ENCODE measurements at regions not wholly inside any gene's neighbourhood (a gene's known extent, or its start where the extent isn't known, plus 50 kb on each side); places are given as distances from the start of the nearest gene placed in this dataset.

DNA sequence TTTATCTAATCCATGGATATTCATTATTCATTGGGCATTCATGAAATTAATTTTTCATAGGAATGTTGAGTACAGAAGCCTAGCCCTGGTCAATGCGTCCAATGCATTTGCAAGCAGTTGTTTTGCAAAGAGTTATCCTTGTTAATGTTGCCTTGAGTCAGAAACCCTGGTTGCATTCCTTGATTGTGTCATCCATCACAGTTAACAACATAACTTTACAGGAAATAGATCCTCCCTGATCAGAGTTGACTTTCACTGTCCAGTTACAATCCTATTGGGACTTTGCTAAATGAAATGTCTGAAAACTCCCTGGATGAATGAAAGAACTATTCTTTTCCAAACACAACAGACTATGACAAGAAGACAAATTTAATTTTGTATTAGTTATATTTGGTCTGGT is 924.3 kb upstream of the SLIT2 start:
- no peak for DNase-seq (ENCODE audit: low read depth in 3 of 3)

DNA sequence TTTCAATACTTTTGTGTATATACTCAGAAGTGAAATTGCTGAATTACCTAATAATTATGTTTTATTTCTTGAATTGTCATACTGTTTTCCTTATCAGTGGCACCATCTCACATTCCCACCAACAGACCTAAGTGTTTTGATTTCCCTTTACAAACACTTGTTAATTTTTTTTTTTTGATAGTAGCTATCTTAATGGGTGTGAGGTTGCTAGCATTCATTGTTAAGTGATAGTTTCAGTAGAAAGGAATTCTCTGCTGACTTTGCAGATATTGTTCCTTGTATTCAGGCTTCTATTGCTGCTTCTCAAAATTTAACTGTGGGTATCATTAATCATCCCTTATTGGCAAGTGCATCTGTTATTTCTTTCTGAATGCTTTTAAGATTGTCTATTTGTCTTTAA is 927.5 kb upstream of the SLIT2 start:
- no peak for DNase-seq (ENCODE audit: low read depth in 3 of 3)

DNA sequence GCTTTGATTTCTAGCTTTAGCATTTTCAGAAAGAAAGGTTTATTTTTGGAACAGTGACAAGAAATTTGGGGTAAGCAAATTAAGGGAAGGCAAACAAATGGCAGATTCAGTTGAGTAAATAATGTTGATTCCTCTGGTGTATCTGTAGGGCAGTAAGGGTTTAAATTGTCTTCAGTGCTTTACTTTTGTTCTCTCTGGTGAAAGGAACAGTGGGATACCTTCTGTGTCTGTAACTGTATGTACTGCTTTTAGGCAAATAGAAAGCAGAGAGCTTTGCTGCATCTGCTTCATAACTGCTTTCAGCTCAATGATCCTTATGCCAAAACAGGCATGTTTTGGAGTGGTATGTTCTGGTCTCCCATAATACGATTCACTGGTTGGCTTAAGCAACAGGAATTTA is 932.1 kb upstream of the SLIT2 start:
- DNase-seq (ENCODE audit: low read depth in 3 of 3), result no peak

DNA sequence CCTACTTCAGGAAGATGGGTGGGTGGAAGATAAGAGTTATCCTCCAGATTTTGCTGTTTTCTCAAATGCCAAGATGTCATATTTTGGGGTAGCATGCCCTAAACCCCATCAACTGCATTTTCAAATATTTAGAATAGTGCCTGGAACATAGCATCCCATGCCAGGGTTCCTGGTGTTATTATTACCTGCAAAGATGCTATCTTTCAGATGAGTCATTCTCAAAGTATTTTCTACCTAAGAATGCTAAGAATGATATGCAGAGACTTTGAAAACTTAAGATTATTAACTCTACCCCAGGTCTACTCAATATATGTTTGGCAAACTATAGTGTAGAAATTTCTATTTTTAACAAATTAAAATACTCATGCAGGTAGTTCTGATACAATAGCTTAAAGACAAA is 934.3 kb upstream of the SLIT2 start:
- DNase-seq (ENCODE audit: low read depth in 3 of 3), result no peak

DNA sequence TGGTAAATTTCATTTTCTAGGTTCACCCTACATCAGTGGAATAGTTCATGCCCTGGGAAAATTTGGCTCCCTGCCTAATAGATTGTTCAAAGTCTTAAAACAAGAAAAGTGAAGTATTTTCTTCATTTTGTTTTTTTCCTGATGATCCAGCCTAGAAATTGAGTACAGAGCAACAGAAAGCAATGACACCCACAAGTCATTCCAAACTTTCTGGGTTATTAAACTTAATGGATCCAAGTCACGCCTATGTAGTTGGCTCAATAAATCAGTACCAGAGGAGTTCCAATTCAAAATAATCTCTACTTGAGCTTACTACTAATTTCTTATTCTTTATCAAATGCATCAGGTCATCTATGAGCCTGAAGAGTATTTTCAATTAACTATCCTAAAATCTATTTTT is 937.6 kb upstream of the SLIT2 start:
- no peak for DNase-seq (ENCODE audit: low read depth in 3 of 3)

DNA sequence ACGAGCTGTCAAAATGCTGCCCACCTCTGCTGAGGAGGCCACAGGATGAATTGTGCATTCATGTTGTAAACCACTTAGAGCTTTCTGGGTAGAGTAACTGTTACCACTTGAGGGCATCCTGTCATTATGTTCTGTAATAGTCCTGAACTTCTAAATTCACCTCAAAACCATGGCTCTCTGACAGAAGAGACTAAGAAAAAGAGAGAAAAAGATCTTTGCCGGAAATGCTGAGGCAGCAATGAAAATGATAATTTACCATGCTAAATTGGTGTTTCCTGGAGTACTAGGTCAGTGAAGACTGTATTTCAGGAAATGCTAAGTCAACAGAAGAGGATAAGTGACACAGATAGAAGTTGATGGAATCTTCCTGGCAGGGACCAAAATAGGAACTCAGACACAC is 942.3 kb upstream of the SLIT2 start:
- DNase-seq (ENCODE audit: low read depth in 3 of 3), result no peak

DNA sequence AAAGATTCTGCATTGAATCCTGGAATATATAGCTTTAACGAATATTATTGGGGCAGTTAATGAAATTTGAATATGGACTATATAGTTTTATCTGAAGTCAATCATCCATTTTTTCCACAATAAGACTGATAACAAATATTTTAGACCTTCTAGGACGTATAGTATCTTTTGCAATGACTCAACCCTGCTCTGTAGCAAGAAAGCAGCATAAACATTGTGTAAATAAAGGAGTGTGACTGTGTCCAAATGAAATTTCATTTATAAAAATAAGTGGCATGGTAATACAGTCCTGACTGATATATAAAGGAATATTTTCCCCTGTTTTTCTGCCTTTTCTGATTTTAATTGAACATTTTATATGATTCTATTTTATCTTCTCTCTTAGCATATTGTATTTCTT is 947.7 kb upstream of the SLIT2 start:
- no peak for DNase-seq (ENCODE audit: low read depth in 3 of 3)

DNA sequence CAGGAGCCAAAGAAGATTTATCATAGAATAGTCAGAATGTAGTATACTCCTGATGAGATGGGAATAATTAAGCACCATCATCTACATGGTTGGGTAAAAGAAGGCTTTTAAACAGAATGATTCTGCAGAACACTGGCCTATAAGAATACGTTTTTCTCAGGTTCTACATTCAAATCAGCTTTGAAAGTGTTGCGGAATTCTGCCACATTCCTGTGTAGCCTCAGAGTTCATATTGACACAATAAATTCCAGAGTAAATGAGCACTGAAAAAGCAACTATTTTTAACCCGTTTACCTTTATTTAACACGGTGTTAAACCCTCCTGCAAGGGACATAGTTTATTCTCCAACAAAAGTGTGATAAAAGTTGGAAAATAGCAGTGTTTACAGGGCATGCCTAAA is 950.2 kb upstream of the SLIT2 start:
- no peak for DNase-seq (ENCODE audit: low read depth in 3 of 3)

DNA sequence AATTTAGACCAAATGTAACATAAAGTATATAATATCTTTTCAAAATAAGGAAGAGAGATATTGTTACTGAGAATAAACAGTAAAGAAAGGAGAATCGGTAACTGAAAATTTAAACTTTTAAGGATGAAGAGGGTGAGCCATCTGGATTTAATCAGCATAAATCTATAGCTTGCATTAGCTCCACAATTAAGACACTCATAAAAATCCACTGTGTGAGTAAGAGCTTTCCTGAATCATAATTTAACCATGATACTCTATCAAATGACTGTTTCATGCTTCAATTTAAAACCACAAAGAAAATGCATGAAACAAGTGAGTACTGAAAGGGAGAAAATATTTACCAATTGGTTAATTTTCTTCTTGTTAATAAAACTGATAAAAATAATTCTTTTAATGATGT is 951.5 kb upstream of the SLIT2 start:
- no peak for DNase-seq (ENCODE audit: low read depth in 3 of 3)

DNA sequence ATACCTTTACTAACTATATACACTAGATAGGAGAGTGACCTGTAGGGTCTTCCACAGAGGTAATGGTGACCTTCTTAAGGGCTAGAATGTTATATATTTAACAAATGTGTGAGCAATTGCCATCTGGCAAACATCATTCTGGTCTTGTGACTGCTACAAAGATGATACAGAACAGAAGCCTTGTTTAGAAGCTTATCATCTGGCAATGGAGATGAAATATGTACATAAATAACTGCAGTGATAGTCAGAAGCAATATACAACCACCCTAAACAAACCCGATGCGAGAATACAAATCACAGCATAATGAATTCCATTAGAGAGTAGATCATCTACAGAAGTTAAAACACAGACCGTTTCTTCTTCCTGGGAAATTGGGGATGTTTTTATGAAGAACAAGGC is 952.7 kb upstream of the SLIT2 start:
- DNase-seq (ENCODE audit: low read depth in 3 of 3), result no peak

DNA sequence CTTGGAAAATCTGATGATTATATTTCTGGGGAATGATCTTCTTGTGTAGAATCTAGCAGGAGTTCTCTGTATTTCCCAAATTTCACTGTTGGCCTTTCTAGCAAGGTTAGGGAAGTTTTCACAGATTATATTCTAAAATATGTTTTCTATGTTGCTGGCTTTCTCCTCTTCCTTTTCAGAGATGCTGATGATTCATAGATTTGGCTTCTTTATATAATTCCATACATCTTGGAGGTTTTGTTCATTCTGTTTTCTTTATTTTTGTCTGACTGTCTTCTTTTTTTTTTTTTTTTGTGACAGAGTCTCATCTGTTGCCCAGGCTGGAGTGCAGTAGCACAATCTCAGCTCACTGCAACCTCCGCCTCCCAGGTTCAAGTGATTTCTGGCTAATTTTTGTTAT is 957.9 kb upstream of the SLIT2 start:
- DNase-seq (ENCODE audit: low read depth in 3 of 3), result no peak

DNA sequence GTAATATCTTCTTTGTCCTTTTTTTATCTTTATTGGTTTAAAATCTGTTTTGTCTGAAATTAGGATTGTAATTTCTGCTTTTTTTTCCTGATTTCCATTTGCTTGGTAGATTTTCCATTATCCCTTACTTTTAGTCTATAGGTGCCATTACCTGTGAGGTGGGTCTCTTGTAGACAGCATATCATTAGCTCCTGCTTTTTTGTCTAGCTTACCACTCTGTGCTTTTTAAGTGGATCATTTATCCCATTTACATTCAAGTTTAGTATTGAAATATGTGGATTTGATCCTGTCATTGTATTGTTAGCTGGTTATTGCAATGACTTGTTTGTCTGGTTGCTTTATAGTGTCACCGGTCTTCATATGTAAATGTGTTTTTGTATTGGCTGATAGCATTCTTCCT is 958.6 kb upstream of the SLIT2 start:
- DNase-seq (ENCODE audit: low read depth in 3 of 3), result no peak

DNA sequence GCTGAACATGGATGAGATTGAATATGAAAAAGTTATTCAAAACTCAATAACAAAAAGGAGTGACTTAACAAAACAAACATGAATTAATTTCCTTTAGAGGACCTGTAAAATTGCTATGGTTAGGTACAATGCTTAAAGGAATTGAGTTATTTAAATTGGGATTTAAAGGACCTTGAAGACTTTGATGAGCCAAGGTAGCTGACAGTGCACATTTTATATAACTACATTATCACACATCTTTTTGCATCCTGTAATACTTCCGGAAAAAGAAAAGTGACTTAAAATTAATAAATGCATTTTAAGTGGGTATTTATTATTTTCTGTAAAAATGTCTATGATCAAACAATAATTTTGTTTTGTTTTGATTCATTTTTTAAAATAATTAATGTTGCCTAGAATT is 964.8 kb upstream of the SLIT2 start:
- DNase-seq (ENCODE audit: low read depth in 3 of 3), result no peak

DNA sequence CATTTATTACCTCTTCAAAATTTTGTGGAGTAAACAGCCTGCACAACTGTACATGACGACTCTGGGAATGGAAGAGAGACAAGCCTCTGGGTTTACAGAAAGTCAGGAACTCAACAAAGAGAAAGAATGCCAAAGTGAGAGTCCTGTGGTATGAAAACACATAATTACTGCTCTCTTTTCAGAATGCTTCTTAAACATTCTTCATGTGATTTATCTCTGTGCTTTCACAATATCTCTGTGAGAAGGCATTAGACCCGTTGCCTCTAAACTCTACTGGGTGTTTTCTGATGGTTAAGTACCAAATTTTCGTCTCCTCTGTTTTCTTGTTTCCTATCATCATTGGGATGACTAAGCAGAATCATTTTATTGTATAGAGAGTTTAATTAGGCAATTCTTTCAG is 966.6 kb upstream of the SLIT2 start:
- DNase-seq (ENCODE audit: low read depth in 3 of 3), result no peak

DNA sequence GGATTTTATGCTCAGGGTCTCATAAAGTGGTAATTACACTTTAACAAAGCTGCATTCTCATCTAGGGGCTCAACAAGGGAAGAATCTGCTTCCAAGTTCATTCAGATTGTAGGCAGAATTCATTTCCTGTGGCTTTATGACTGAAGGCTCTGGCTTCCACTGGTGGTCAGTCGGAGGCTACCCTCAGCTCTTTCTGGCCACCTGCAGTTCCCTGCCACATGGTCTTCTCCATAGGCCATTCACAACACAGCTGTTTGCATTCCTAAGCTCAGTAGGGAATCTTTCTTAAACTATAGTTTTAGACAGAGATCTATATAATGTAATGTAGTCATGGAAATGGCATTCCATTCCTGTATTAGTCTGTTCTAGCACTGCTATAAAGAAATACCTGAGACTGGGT is 973.0 kb upstream of the SLIT2 start:
- no peak for DNase-seq (ENCODE audit: low read depth in 3 of 3)

DNA sequence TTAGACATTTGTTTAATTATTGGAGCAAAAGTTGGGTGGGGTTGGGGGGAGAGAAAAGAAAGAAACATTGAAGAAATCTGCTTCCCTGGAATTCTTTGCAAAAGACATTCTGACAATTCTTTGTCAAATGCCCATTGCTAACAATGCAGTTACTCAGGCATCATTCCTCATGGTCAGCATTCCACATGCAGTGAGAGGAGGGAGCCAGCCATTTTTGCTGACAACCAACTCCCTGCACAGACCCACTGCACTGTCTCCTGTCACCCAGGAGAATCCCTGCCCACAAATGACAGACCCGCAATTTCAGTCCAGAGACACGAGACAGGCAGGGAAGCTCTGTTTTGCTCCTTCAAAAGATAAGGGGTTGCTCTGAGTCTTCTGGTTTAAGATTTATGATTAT is 985.1 kb upstream of the SLIT2 start:
- DNase-seq (ENCODE audit: low read depth in 3 of 3), result no peak

DNA sequence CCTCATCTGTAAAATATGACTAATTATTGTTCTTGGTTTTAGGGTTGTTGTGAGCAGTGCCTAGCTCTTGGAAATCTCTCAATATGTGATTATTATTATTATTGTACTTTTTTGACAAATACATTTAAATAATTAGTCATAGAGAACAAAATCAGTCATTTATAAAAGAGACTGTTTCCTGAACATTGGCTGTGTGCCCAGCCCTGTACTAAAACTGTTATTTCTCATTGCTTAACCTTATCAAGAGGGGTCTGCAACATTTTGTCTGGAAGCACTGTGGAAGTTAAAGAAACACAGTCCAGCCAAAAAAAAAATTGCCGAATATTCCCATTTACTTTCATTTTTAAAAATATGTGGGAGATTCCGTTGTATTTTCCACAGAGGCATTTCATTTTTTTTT is 989.2 kb upstream of the SLIT2 start:
- DNase-seq (ENCODE audit: low read depth in 3 of 3), result no peak

DNA sequence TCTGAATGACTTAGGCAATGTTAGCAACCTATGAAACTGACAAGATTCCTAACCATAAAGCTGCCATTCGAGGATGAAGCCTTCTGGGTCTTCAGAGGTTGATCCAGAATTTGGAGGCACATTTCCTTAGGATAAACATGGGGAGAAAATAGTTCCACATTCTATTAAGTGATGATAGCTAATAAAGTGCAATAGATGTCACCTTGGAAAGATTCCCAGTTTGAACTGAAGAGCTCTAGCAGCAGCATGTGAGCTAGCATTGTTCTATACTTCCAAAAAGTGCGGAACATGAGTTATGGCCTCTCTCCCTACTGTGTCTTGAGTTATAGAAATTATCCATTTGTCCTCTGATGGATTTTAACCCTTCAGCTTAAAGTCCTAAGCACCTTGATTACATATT is 991.4 kb upstream of the SLIT2 start:
- DNase-seq (ENCODE audit: low read depth in 3 of 3), result no peak

DNA sequence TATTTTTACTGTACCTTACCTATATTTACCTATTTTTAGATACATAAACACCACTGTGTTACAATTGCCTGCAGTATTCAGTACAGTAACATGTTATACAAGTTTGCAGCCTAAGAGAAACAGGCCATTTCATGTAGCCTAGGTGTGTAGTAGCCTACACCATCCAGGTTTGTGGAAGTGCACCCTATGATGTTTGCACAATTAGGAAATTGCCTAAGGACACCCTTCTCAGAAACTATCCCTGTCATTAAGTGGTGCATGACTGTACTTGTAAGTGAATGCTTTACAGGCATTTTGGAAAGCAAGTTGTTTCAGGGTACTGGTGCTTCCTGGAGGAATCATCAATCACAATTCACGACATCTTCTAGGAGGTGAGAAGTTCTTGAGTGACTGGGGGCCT is 991.8 kb upstream of the SLIT2 start:
- no peak for DNase-seq (ENCODE audit: low read depth in 3 of 3)

DNA sequence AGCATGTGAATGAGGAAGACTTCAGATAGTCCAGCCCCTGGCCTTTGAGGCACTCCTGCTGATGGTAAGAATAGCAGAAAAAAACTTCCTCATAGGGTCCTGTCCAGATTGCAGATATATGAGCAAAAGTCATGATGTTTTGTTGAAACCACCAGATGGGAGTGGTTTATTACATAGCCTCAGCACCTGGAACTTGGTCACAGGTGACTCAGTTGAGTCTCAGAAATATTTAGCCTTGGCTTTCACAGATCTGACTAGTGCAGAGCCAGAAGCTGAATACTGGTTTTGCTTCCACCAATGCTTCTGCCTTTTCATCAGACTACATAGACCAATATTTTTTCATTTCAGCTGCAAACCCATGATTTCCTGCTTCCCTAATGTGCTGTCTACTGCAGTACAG is 994.9 kb upstream of the SLIT2 start:
- DNase-seq (ENCODE audit: low read depth in 3 of 3), result no peak

DNA sequence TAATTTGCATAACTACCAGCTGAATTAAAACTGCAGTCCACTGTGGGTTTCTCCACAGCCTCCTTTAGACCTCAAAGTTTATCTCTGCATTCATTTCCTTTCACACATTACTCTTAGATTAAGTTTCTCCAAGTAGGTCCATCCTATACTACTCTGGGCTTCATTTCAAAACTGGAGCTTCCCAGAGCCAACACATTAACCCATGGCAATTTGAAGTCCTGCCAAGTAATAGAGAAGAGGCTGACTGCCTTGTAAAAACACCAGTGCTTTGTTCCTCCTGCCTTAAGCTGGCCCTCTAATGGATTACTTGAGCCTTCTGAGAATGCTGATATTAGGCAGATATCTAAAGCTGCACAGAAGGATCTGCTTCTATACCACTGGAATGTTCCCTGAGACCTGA is 997.2 kb upstream of the SLIT2 start:
- DNase-seq (ENCODE audit: low read depth in 3 of 3), result no peak

DNA sequence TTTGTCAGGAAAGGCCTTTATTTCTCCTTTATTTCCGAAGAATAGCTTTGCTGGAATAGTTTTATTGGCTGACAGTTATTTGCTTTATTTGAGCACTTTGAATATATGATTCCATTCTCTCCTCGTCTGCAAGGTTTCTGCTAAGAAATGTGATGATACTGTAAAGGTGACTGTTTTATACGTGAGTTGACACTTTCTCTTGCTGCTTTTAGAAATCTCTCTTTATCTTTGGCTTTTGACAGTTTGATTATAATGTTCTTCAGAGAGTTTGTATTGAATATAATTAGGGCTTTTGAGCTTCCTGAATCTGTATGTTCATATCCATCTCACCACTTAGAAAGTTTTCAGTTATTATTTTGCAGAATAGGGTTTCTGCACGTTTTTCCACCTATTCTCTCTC is 1003.7 kb upstream of the SLIT2 start:
- no peak for DNase-seq (ENCODE audit: low read depth in 3 of 3)

DNA sequence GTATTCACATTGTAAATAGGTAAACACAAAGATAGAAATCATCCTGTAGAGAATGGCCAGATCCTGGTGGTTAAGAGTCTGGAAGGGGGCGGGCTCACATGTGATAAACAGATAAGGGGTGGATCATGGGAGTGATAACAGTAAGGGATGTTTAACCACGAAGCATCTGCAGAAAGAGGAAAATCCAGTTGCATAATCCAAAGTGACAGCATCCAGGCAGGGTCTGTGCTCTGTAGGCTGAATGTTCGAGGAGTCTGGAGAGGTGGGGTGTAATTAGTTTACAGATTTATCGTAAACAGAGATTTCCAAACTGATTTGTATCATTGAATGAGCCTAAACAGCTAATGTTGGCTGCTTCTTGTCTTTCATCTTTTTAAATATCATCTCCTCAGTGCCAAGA is 1009.8 kb upstream of the SLIT2 start:
- DNase-seq (ENCODE audit: low read depth in 3 of 3), result no peak

DNA sequence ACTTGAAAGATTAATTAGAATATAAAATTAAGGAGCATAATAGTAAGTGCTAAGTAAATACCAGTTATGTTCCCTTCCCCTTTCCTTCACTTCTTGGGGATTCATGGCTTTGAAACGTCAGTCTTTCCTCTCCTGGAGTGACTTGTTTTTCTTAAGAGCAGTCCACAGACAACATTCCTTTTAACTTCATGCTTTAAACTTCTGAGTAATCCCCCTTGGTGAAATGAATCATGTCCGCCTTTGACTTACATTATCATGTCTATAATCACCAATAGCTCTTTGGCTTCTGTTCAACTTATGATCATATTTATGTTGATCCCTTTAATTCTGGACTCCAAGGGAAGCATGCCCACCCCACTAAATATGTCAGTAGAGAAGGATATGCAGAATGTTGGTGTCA is 1012.1 kb upstream of the SLIT2 start:
- no peak for DNase-seq (ENCODE audit: low read depth in 3 of 3)

DNA sequence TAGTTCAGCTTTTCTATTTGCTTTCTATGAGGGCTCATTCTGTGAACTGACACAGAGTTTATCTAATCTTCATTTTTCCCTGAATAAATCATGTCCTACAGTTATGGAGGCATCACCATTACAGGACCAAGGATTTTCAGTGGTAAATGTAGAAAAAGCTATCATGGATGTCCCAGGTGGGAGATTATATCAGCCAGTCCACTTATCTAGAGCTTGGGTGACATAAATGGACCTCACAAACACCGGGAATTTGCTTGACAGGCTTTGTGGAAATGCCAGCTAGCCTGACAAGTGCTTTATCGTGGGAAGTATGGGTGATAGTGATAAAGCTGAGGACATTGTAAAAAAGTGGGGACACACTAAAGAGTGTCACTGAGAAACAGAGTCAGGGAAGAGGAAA is 1015.2 kb upstream of the SLIT2 start:
- DNase-seq (ENCODE audit: low read depth in 3 of 3), result no peak
